B cell (primary cell): ENCODE measurements at regions not wholly inside any gene's neighbourhood (a gene's known extent, or its start where the extent isn't known, plus 50 kb on each side); places are given as distances from the start of the nearest gene placed in this dataset.

Experiments used
- ATAC-seq: fragments of 200-7000 bp; cut with Tn5 transposase; one replicate; pipeline ENCODE4 v1.10.0; 2021; ENCODE audit warnings: low read depth, mild to moderate bottlenecking, moderate number of reproducible peaks, moderate library complexity
- CTCF ChIA-PET: fragments of 350-600 bp; sonication (Branson Sonifier 250); formaldehyde crosslinking; loops from one replicate; lab custom pipeline; 2021; ENCODE audit warnings: antibody characterized with exemption, inconsistent platforms; lab: Charles Lee
- POLR2A ChIA-PET: fragments of 350-600 bp; sonication (Branson Sonifier 250); formaldehyde crosslinking; loops from one replicate; lab custom pipeline; 2021; ENCODE audit warnings: antibody characterized with exemption; lab: Charles Lee
- DNase-seq: peaks from one replicate; pipeline ENCODE4 v3.0.0; 2013
- H2AFZ ChIP-seq: 2 replicates; pipeline ENCODE4 v1.6.1; 2012; ENCODE audit warnings: mild to moderate bottlenecking, low read depth, low read length; ENCODE audit not compliant: insufficient read depth, poor library complexity, severe bottlenecking
- H3K27ac ChIP-seq, 2 donors: 1 replicate in 1 of 2; 2 replicates in 1 of 2; pipeline ENCODE4 v1.5.1; 2012 to 2013; ENCODE audit warnings: low read length in 2 of 2, mild to moderate bottlenecking in 2 of 2, moderate library complexity in 1 of 2
- H3K27me3 ChIP-seq, 4 experiments: fragments of 200-600 bp in 1 of 4; sonication (generic) in 1 of 4; replicated peaks in 1 of 4; 1 replicate in 2 of 4; 2 replicates in 2 of 4; pipeline versions ENCODE4 v1.6.1 to v1.7.0; 2013 to 2016; ENCODE audit warnings: low read length in 3 of 4, mild to moderate bottlenecking in 2 of 4, mixed read lengths in 1 of 4, moderate library complexity in 1 of 4; ENCODE audit not compliant: insufficient read depth in 4 of 4, control insufficient read depth in 3 of 4; ENCODE audit errors: control extremely low read depth in 1 of 4
- H3K36me3 ChIP-seq, 2 experiments: replicated peaks in 1 of 2; 1 replicate in 1 of 2; 2 replicates in 1 of 2; pipeline versions ENCODE4 v1.6.1 to v1.7.1; 2013; ENCODE audit warnings: low read length in 1 of 2; ENCODE audit not compliant: insufficient read depth in 2 of 2, control insufficient read depth in 1 of 2; ENCODE audit errors: control extremely low read depth in 1 of 2, extremely low read depth in 1 of 2
- H3K4me1 ChIP-seq, 2 donors: fragments of 200-600 bp in 1 of 2; sonication (generic) in 1 of 2; 1 replicate in 1 of 2; 2 replicates in 1 of 2; pipeline versions ENCODE4 v1.5.1 to v1.6.1; 2013 to 2017; ENCODE audit warnings: low read length in 2 of 2; ENCODE audit not compliant: control insufficient read depth in 2 of 2, insufficient read depth in 2 of 2
- H3K4me2 ChIP-seq: replicated peaks from 2 replicates; pipeline ENCODE3; 2012; ENCODE audit warnings: mild to moderate bottlenecking, low read depth, low read length; ENCODE audit not compliant: poor library complexity, severe bottlenecking
- H3K4me3 ChIP-seq, 5 experiments: fragments of 200-600 bp in 1 of 5; sonication (generic) in 1 of 5; 1 replicate in 3 of 5; 2 replicates in 2 of 5; pipeline versions ENCODE4 v1.5.1 to v1.7.0; 2011 to 2016; ENCODE audit warnings: low read length in 4 of 5, mild to moderate bottlenecking in 4 of 5, low read depth in 2 of 5, control low read depth in 1 of 5, moderate library complexity in 1 of 5; ENCODE audit not compliant: insufficient read depth in 1 of 5; ENCODE audit errors: control extremely low read depth in 1 of 5, extremely low read depth in 1 of 5
- H3K79me2 ChIP-seq: fragments of 200-600 bp; sonication (generic); one replicate; pipeline ENCODE4 v1.6.0; 2016; ENCODE audit warnings: low read length; ENCODE audit not compliant: control insufficient read depth, insufficient read depth
- H3K9ac ChIP-seq: fragments of 200-600 bp; sonication (generic); 2 replicates; pipeline ENCODE4 v1.6.1; 2017; ENCODE audit warnings: mild to moderate bottlenecking, low read length, moderate library complexity
- H3K9me3 ChIP-seq, 3 donors: one replicate each; pipeline versions ENCODE4 v1.6.1 to v1.7.1; 2013; ENCODE audit warnings: low read length in 2 of 3; ENCODE audit not compliant: control insufficient read depth in 2 of 3, insufficient read depth in 1 of 3; ENCODE audit errors: control extremely low read depth in 1 of 3
- H4K20me1 ChIP-seq: 2 replicates; pipeline ENCODE4 v1.6.0; 2012; ENCODE audit warnings: mild to moderate bottlenecking, low read length; ENCODE audit not compliant: insufficient read depth, control insufficient read depth, poor library complexity, severe bottlenecking
- H3K27ac Mint-ChIP-seq: one replicate; pipeline ENCODE4 v1.8.0; 2021; ENCODE audit warnings: mixed read lengths
- H3K27me3 Mint-ChIP-seq: one replicate; pipeline ENCODE4 v1.8.0; 2021; ENCODE audit warnings: mixed read lengths
- H3K4me1 Mint-ChIP-seq: one replicate; pipeline ENCODE4 v1.8.0; 2021; ENCODE audit warnings: mixed read lengths
- H3K4me3 Mint-ChIP-seq: one replicate; pipeline ENCODE4 v1.8.0; 2021; ENCODE audit warnings: mixed read lengths
- H3K9me3 Mint-ChIP-seq: one replicate; pipeline ENCODE4 v1.8.0; 2022; ENCODE audit warnings: mixed read lengths; ENCODE audit not compliant: insufficient read depth
- CTCF ChIP-seq: fragments of 200-600 bp; IDR thresholded peaks from one replicate; pipeline ENCODE4 v1.8.0; 2022; ENCODE audit warnings: antibody characterized with exemption, mild to moderate bottlenecking
- EZH2 ChIP-seq: IDR thresholded peaks from 2 replicates; pipeline ENCODE4 v1.6.1; 2012; ENCODE audit warnings: borderline replicate concordance, low read depth, mild to moderate bottlenecking, moderate library complexity, low read length; ENCODE audit not compliant: insufficient read depth, poor library complexity, severe bottlenecking
- WGBS: methylation state at CpG from one replicate; pipeline ENCODE4 v1.1.5; 2013; ENCODE audit warnings: missing lambda C conversion rate; ENCODE audit not compliant: insufficient coverage; 5-methylcytosine and 5-hydroxymethylcytosine counted together
- intact Hi-C: fragments of 100-400 bp; cut with micrococcal nuclease; formaldehyde crosslinking; loops from one replicate; pipeline ENCODE4 v1.10.0; 2022

GRCh38 chr20:21971436-21971835, 266.0 kb downstream of the PAX1 start:
- Histone ChIP-seq H3K4me3 (no peak overlapping the region), H3K36me3 (no peaks in the 10 kb centered on the region), H3K9ac (no peak overlapping the region), H3K27me3 (no peaks in the 10 kb centered on the region), H4K20me1 (no peaks in the 10 kb centered on the region), H3K9me3 (no peaks in the 10 kb centered on the region), H3K4me2 (no peak overlapping the region), H3K79me2 (no peaks in the 10 kb centered on the region), H3K4me1 (no peaks in the 10 kb centered on the region), H3K27ac (no peak overlapping the region), H2AFZ (no peak overlapping the region)
- ChIA-PET POLR2A (no interaction called here), CTCF (no interaction called here)
- peaks cover 4% of the 10 kb centered on the region for H3K9me3 Mint-ChIP-seq
- 40% methylated on average over 1 of the region's 2 CpGs for WGBS
- intact Hi-C loops: no loop called here
- ATAC-seq (no peak), DNase-seq (no peak)
- no peaks in the 10 kb centered on the region for H3K4me1 Mint-ChIP-seq
- H3K27ac Mint-ChIP-seq: no peak overlapping the region
- no peaks in the 10 kb centered on the region for H3K27me3 Mint-ChIP-seq
- H3K4me3 Mint-ChIP-seq: no peak overlapping the region
- TF ChIP-seq EZH2 (no peak), CTCF (no peak)

- Histone ChIP-seq H3K9ac (no peak overlapping the region), H2AFZ (no peak overlapping the region), H3K4me1 (no peaks in the 10 kb centered on the region), H3K27me3 (no peaks in the 10 kb centered on the region), H3K36me3 (no peaks in the 10 kb centered on the region), H3K4me3 (no peak overlapping the region), H3K4me2 (no peak overlapping the region), H3K27ac (no peak overlapping the region), H3K79me2 (no peaks in the 10 kb centered on the region), H4K20me1 (no peaks in the 10 kb centered on the region), H3K9me3 (no peaks in the 10 kb centered on the region)
- Mint-ChIP-seq H3K27me3 (no peaks in the 10 kb centered on the region), H3K9me3 (peaks cover 3% of the 10 kb centered on the region), H3K4me1 (no peaks in the 10 kb centered on the region), H3K4me3 (no peak overlapping the region), H3K27ac (no peak overlapping the region)
- ATAC-seq (no peak), DNase-seq (no peak)
- CTCF ChIA-PET: no interaction called here
- POLR2A ChIA-PET: no interaction called here
- TF ChIP-seq EZH2: no peak
- no peak for TF ChIP-seq CTCF
- intact Hi-C loops: no loop called here
Measured at GRCh38 chr20:21968486-21968885, 263.0 kb downstream of the PAX1 start.
